ENCODE measurements at regions not wholly inside any gene's neighbourhood (a gene's known extent, or its start where the extent isn't known, plus 50 kb on each side); places are given as distances from the start of the nearest gene placed in this dataset.

- Histone ChIP-seq H3K4me3 (no peak overlapping the region), H3K4me1 (no peaks in the 10 kb centered on the region), H3K27ac (replicated peaks) (no peak overlapping the region), H3K27me3 (ENCODE audit: low read depth) (no peaks in the 10 kb centered on the region), H3K9me3 (replicated peaks) (peaks cover 18% of the 10 kb centered on the region), H3K36me3 (no peaks in the 10 kb centered on the region)
- no peak for DNase-seq
- TF ChIP-seq CTCF (IDR thresholded peaks at IDR 0.05; ENCODE audit: borderline replicate concordance) = no peak
- intact Hi-C loops (cut with micrococcal nuclease) = no loop called here
Observed at GRCh38 chr7:119918185-119918584, 354.8 kb upstream of the KCND2 start.

- intact Hi-C loops (cut with micrococcal nuclease) = no loop called here
- TF ChIP-seq CTCF (IDR thresholded peaks at IDR 0.05; ENCODE audit: borderline replicate concordance) = no peak
- H3K27ac ChIP-seq (replicated peaks) = no peak overlapping the region
- peaks cover 6% of the 10 kb centered on the region for H3K9me3 ChIP-seq (replicated peaks)
- no peak overlapping the region for H3K4me3 ChIP-seq
- H3K36me3 ChIP-seq = no peaks in the 10 kb centered on the region
- DNase-seq = no peak
- no peaks in the 10 kb centered on the region for H3K27me3 ChIP-seq (ENCODE audit: low read depth)
- H3K4me1 ChIP-seq = no peaks in the 10 kb centered on the region
Observed at GRCh38 chr7:119919986-119920385, 353.0 kb upstream of the KCND2 start.

DNA sequence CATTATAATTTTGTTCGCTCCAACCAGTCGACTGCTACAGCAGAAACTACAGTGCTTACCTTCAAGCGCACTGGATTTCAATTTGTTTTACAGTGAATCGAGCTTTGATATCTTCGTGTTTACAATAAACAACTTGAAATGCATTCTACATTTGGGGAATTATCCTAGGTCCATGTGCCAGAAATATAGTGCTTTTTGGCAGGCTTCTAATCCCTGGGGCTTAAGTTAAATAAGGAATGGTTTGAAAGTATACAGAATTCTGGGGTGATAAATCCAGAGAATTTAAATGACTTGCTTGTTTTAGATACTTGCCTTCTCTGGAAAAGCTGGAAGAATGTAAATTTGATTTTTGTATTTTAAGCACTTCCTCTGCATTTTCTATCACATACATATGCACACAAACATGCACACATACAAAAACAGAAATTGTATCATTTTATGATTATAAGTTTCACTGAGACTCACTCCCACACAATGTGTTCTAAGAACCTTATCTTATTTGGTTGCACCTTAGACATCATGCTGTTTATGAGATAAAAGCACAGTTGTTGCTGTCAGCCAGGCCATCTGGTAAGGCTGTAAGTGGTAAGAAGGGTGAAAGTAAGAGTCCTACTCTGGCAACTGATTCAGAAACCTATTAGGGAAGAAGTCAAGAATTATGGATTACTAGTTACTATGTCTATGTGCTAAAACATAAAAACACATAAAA is 347.2 kb upstream of the KCND2 start:
- H3K27ac ChIP-seq (replicated peaks) = no peak overlapping the region
- H3K9me3 ChIP-seq (replicated peaks) = no peaks in the 10 kb centered on the region
- intact Hi-C loops (cut with micrococcal nuclease) = no loop called here
- no peak for TF ChIP-seq CTCF (IDR thresholded peaks at IDR 0.05; ENCODE audit: borderline replicate concordance)
- H3K36me3 ChIP-seq = no peaks in the 10 kb centered on the region
- no peak for DNase-seq
- no peaks in the 10 kb centered on the region for H3K4me1 ChIP-seq
- H3K4me3 ChIP-seq = no peak overlapping the region
- no peaks in the 10 kb centered on the region for H3K27me3 ChIP-seq (ENCODE audit: low read depth)

GRCh38 chr7:119929891-119930290 is 343.1 kb upstream of the KCND2 start:
- Histone ChIP-seq H3K36me3 (no peaks in the 10 kb centered on the region), H3K27ac (replicated peaks) (no peak overlapping the region), H3K4me1 (no peaks in the 10 kb centered on the region), H3K4me3 (no peak overlapping the region), H3K9me3 (replicated peaks) (no peaks in the 10 kb centered on the region), H3K27me3 (ENCODE audit: low read depth) (no peaks in the 10 kb centered on the region)
- intact Hi-C loops (cut with micrococcal nuclease) = no loop called here
- no peak for DNase-seq
- no peak for TF ChIP-seq CTCF (IDR thresholded peaks at IDR 0.05; ENCODE audit: borderline replicate concordance)

GRCh38 chr7:119931230-119931824 is 341.6 kb upstream of the KCND2 start:
- TF ChIP-seq CTCF (IDR thresholded peaks at IDR 0.05; ENCODE audit: borderline replicate concordance) = no peak
- H3K27ac ChIP-seq (replicated peaks) = no peak overlapping the region
- no peaks in the 10 kb centered on the region for H3K27me3 ChIP-seq (ENCODE audit: low read depth)
- H3K36me3 ChIP-seq = no peaks in the 10 kb centered on the region
- no peaks in the 10 kb centered on the region for H3K9me3 ChIP-seq (replicated peaks)
- no peaks in the 10 kb centered on the region for H3K4me1 ChIP-seq
- H3K4me3 ChIP-seq = no peak overlapping the region
- no peak for DNase-seq
- intact Hi-C loops (cut with micrococcal nuclease) = no loop called here
